WERI-Rb-1 (cell line): ENCODE measurements at regions not wholly inside any gene's neighbourhood (a gene's known extent, or its start where the extent isn't known, plus 50 kb on each side); places are given as distances from the start of the nearest gene placed in this dataset.

ENCODE experiments used
- DNase-seq: peaks from one replicate; pipeline ENCODE4 v3.0.0-alpha.2; 2020
- H3K27ac ChIP-seq: fragments of 250-450 bp; sonication (Bioruptor Pico); 2 replicates; pipeline ENCODE4 v1.5.1; 2020; ENCODE audit warnings: mild to moderate bottlenecking, moderate library complexity
- H3K27me3 ChIP-seq: fragments of 250-450 bp; sonication (Bioruptor Pico); 2 replicates; pipeline ENCODE4 v1.5.1; 2021; ENCODE audit warnings: mild to moderate bottlenecking, low read depth, moderate library complexity; ENCODE audit not compliant: insufficient read depth, severe bottlenecking
- H3K36me3 ChIP-seq: fragments of 250-450 bp; sonication (Bioruptor Pico); 2 replicates; pipeline ENCODE4 v1.5.1; 2020; ENCODE audit warnings: mild to moderate bottlenecking, moderate library complexity
- H3K4me3 ChIP-seq: 2 replicates; pipeline ENCODE4 v1.5.1; 2011; ENCODE audit warnings: low read depth, mild to moderate bottlenecking, control low read depth, low read length
- H3K9me3 ChIP-seq: fragments of 250-450 bp; sonication (Bioruptor Pico); 2 replicates; pipeline ENCODE4 v1.5.1; 2021; ENCODE audit warnings: mild to moderate bottlenecking, moderate library complexity; ENCODE audit not compliant: severe bottlenecking
- CTCF ChIP-seq: IDR thresholded peaks from 2 replicates; pipeline ENCODE4 v1.5.1; 2011; ENCODE audit warnings: low read depth, mild to moderate bottlenecking, control low read depth, inconsistent platforms, low read length

GRCh38 chr2:204274991-204275390, 270.3 kb upstream of the PARD3B start:
- no peak for TF ChIP-seq CTCF
- Histone ChIP-seq H3K27me3 (no peaks in the 10 kb centered on the region), H3K36me3 (no peaks in the 10 kb centered on the region), H3K27ac (no peak overlapping the region), H3K9me3 (no peaks in the 10 kb centered on the region), H3K4me3 (no peak overlapping the region)
- no peak for DNase-seq

- no peak overlapping the region for H3K27ac ChIP-seq
- H3K4me3 ChIP-seq = no peak overlapping the region
- no peak for DNase-seq
- H3K9me3 ChIP-seq = no peaks in the 10 kb centered on the region
- no peaks in the 10 kb centered on the region for H3K36me3 ChIP-seq
- TF ChIP-seq CTCF = no peak
- H3K27me3 ChIP-seq = no peaks in the 10 kb centered on the region
Measured at GRCh38 chr2:204277226-204277625, 268.0 kb upstream of the PARD3B start.

GRCh38 chr2:204278454-204278853, 266.8 kb upstream of the PARD3B start:
- no peaks in the 10 kb centered on the region for H3K27me3 ChIP-seq
- H3K27ac ChIP-seq = no peak overlapping the region
- TF ChIP-seq CTCF = no peak
- no peaks in the 10 kb centered on the region for H3K36me3 ChIP-seq
- H3K4me3 ChIP-seq = no peak overlapping the region
- DNase-seq = no peak
- no peaks in the 10 kb centered on the region for H3K9me3 ChIP-seq

GRCh38 chr2:204279819-204280218, 265.5 kb upstream of the PARD3B start:
- no peak for DNase-seq
- Histone ChIP-seq H3K27me3 (no peaks in the 10 kb centered on the region), H3K9me3 (no peaks in the 10 kb centered on the region)

GRCh38 chr2:204280262-204280668, 265.0 kb upstream of the PARD3B start:
- TF ChIP-seq CTCF = no peak
- Histone ChIP-seq H3K27me3 (no peaks in the 10 kb centered on the region), H3K36me3 (no peaks in the 10 kb centered on the region), H3K9me3 (no peaks in the 10 kb centered on the region), H3K4me3 (no peak overlapping the region), H3K27ac (no peak overlapping the region)
- DNase-seq = no peak

More at GRCh38 chr2:204279819-204280218, 265.5 kb upstream of the PARD3B start:
- no peak overlapping the region for H3K27ac ChIP-seq
- no peaks in the 10 kb centered on the region for H3K36me3 ChIP-seq
- H3K4me3 ChIP-seq = no peak overlapping the region
- TF ChIP-seq CTCF = no peak

GRCh38 chr2:204282081-204282480, 263.2 kb upstream of the PARD3B start:
- TF ChIP-seq CTCF = no peak
- Histone ChIP-seq H3K4me3 (no peak overlapping the region), H3K9me3 (no peaks in the 10 kb centered on the region), H3K27ac (no peak overlapping the region), H3K27me3 (no peaks in the 10 kb centered on the region), H3K36me3 (no peaks in the 10 kb centered on the region)
- no peak for DNase-seq
